Endothelial cell of umbilical vein (primary cell): ENCODE measurements at regions not wholly inside any gene's neighbourhood (a gene's known extent, or its start where the extent isn't known, plus 50 kb on each side); places are given as distances from the start of the nearest gene placed in this dataset.

Experiments
- BruUV-seq: library from RNA; stranded (reverse); fragments of 400-500 nt; replicated peaks from 2 replicates; lab custom pipeline; 2021; lab: Mats Ljungman, UMichigan
- CTCF ChIA-PET: fragments of 300-600, 350-600 bp; sonication (Branson Sonifier 250); formaldehyde crosslinking; loops from one replicate; lab custom pipeline; 2021; ENCODE audit warnings: antibody characterized with exemption, inconsistent platforms; lab: Charles Lee
- POLR2A ChIA-PET: fragments of 300-600, 350-600 bp; sonication (Branson Sonifier 250); formaldehyde crosslinking; loops from one replicate; lab custom pipeline; 2021; ENCODE audit warnings: antibody characterized with exemption, inconsistent platforms; lab: Charles Lee
- DNase-seq: peaks from one replicate; pipeline ENCODE4 v3.0.0-alpha.2; 2011; ENCODE audit warnings: low read depth, low spot score
- FAIRE-seq: peaks from 2 replicates; lab custom pipeline; 2011; peaks lifted over from hg19 to GRCh38; lab: Jason Lieb, UNC
- H2AFZ ChIP-seq: 2 replicates; pipeline ENCODE4 v1.6.0; 2012; ENCODE audit warnings: low read depth, low read length, control low read depth, inconsistent platforms
- H3K27ac ChIP-seq: 2 replicates; pipeline ENCODE4 v1.5.1; 2011; ENCODE audit warnings: low read depth, mild to moderate bottlenecking, control low read depth, low read length, moderate library complexity; ENCODE audit not compliant: insufficient read depth
- H3K27me3 ChIP-seq, 2 experiments: 2 replicates each; pipeline versions ENCODE4 v1.6.0 to v1.6.1; 2011; ENCODE audit warnings: low read length in 2 of 2, mixed read lengths in 1 of 2; ENCODE audit not compliant: control insufficient read depth in 2 of 2, insufficient read depth in 2 of 2
- H3K36me3 ChIP-seq, 2 experiments: 2 replicates in 1 of 2; 3 replicates in 1 of 2; pipeline ENCODE4 v1.5.1; 2011; ENCODE audit warnings: low read length in 2 of 2, mild to moderate bottlenecking in 1 of 2, moderate library complexity in 1 of 2; ENCODE audit not compliant: control insufficient read depth in 2 of 2, insufficient read depth in 2 of 2; ENCODE audit errors: extremely low read depth in 1 of 2
- H3K4me1 ChIP-seq: 3 replicates; pipeline ENCODE4 v1.5.1; 2011; ENCODE audit warnings: mild to moderate bottlenecking, low read length; ENCODE audit not compliant: control insufficient read depth, insufficient read depth; ENCODE audit errors: extremely low read depth
- H3K4me2 ChIP-seq: 2 replicates; pipeline ENCODE4 v1.6.1; 2011; ENCODE audit warnings: low read length, control low read depth, mixed read lengths; ENCODE audit not compliant: insufficient read depth
- H3K4me3 ChIP-seq, 3 experiments: fragments of 200-600 bp in 1 of 3; sonication (generic), shearing (Covaris generic) in 1 of 3; replicated peaks in 1 of 3; 2 replicates each; pipeline ENCODE4 v1.5.1; 2011 to 2016; ENCODE audit warnings: control low read depth in 3 of 3, low read length in 3 of 3, mild to moderate bottlenecking in 2 of 3, inconsistent platforms in 1 of 3, low read depth in 1 of 3, moderate library complexity in 1 of 3; ENCODE audit not compliant: insufficient read depth in 1 of 3
- H3K79me2 ChIP-seq: 2 replicates; pipeline ENCODE4 v1.6.0; 2012; ENCODE audit warnings: low read length, inconsistent platforms; ENCODE audit not compliant: control insufficient read depth, insufficient read depth
- H3K9ac ChIP-seq: replicated peaks from 2 replicates; pipeline ENCODE3; 2011; ENCODE audit warnings: low read length, control low read depth; ENCODE audit not compliant: insufficient read depth; ENCODE audit errors: extremely low read depth
- H3K9me1 ChIP-seq: replicated peaks from 3 replicates; pipeline ENCODE4 v1.6.0; 2011; ENCODE audit warnings: mild to moderate bottlenecking, low read length; ENCODE audit not compliant: control insufficient read depth, insufficient read depth; ENCODE audit errors: extremely low read depth
- H3K9me3 ChIP-seq: replicated peaks from 2 replicates; pipeline ENCODE4 v1.5.1; 2012; ENCODE audit warnings: low read length, inconsistent platforms; ENCODE audit not compliant: control insufficient read depth, insufficient read depth
- H4K20me1 ChIP-seq: replicated peaks from 2 replicates; pipeline ENCODE3; 2011; ENCODE audit warnings: mild to moderate bottlenecking, low read length; ENCODE audit not compliant: control insufficient read depth, insufficient read depth; ENCODE audit errors: extremely low read depth
- EZH2 ChIP-seq: IDR thresholded peaks from 2 replicates; pipeline ENCODE4 v1.6.1; 2012; ENCODE audit warnings: borderline replicate concordance, low read depth, mild to moderate bottlenecking, moderate library complexity, low read length, inconsistent platforms; ENCODE audit not compliant: severe bottlenecking
- FOS ChIP-seq: IDR thresholded peaks from 2 replicates; pipeline ENCODE4 v1.6.1; 2011; ENCODE audit warnings: mild to moderate bottlenecking, low read length, moderate library complexity, borderline replicate concordance; ENCODE audit not compliant: insufficient read depth
- GATA2 ChIP-seq: IDR thresholded peaks from 2 replicates; pipeline ENCODE4 v1.7.0; 2011; ENCODE audit warnings: low read depth, mild to moderate bottlenecking, moderate library complexity, mixed read lengths, low read length; ENCODE audit not compliant: insufficient read length, insufficient read depth
- JUN ChIP-seq: IDR thresholded peaks from 2 replicates; pipeline ENCODE4 v1.6.1; 2011; ENCODE audit warnings: borderline replicate concordance, low read depth; ENCODE audit not compliant: insufficient read length, insufficient read depth
- POLR2A ChIP-seq: IDR thresholded peaks from 2 replicates; pipeline ENCODE4 v1.6.1; 2012; ENCODE audit warnings: low read depth, mild to moderate bottlenecking, control low read depth, low read length
- POLR2AphosphoS5 ChIP-seq: IDR thresholded peaks from 2 replicates; pipeline ENCODE4 v1.6.1; 2012; ENCODE audit warnings: low read depth, mild to moderate bottlenecking, control low read depth, low read length, moderate library complexity; ENCODE audit not compliant: insufficient read depth
- dilution Hi-C: fragments of 300-500 bp; cut with MboI; formaldehyde crosslinking; loops from one replicate; pipeline ENCODE4 v1.15.0; 2019; ENCODE audit warnings: low sequenced_read_pairs; ENCODE audit not compliant: extremely low pct_ligation_motif_present
- intact Hi-C: fragments of 100-400 bp; cut with micrococcal nuclease; formaldehyde crosslinking; loops from one replicate; pipeline ENCODE4 v1.10.0; 2022
- TF ChIP-seq, protein P1 (sequence below), 2 donors: IDR thresholded peaks; 1 replicate in 1 of 2; 2 replicates in 1 of 2; pipeline ENCODE4 v1.5.1; 2011; ENCODE audit warnings: low read length in 2 of 2, mild to moderate bottlenecking in 2 of 2, moderate library complexity in 2 of 2, control low read depth in 1 of 2, inconsistent platforms in 1 of 2, low read depth in 1 of 2; ENCODE audit not compliant: insufficient read depth in 1 of 2; ENCODE audit errors: extremely low read depth in 1 of 2
- TF ChIP-seq, protein P2 (sequence below): IDR thresholded peaks from 2 replicates; pipeline ENCODE4 v1.6.1; 2011; ENCODE audit not compliant: insufficient read depth, insufficient read length

DNA sequence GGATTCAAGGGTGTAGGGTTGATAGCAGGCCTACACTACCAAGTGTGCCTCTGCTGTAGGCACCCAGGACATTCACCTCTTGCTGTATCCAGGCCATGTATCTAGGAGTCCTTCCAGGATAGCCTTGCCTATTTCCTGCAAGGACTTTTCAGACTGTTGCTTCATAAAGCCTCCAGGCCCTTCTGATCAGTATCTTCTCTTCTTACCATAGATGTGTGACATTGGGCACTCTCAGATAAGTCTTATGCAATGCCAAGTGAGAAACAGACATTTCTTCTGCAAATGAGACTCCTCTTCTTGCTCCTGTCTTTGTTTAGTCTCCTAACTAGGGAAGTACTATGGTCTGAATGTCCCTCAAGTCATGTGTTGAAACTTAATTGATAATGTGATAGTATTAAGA, 386.8 kb downstream of the ANKRD50 start:
- Histone ChIP-seq H3K9me1 (no peaks in the 10 kb centered on the region), H2AFZ (no peak overlapping the region), H4K20me1 (no peaks in the 10 kb centered on the region), H3K36me3 (no peaks in the 10 kb centered on the region), H3K9me3 (no peaks in the 10 kb centered on the region), H3K9ac (no peak overlapping the region), H3K27me3 (no peaks in the 10 kb centered on the region), H3K4me2 (no peak overlapping the region), H3K27ac (no peak overlapping the region), H3K4me3 (no peak overlapping the region), H3K4me1 (no peaks in the 10 kb centered on the region), H3K79me2 (no peaks in the 10 kb centered on the region)
- dilution Hi-C loops (no loop called here), intact Hi-C loops (no loop called here)
- TF ChIP-seq, protein P1, sequence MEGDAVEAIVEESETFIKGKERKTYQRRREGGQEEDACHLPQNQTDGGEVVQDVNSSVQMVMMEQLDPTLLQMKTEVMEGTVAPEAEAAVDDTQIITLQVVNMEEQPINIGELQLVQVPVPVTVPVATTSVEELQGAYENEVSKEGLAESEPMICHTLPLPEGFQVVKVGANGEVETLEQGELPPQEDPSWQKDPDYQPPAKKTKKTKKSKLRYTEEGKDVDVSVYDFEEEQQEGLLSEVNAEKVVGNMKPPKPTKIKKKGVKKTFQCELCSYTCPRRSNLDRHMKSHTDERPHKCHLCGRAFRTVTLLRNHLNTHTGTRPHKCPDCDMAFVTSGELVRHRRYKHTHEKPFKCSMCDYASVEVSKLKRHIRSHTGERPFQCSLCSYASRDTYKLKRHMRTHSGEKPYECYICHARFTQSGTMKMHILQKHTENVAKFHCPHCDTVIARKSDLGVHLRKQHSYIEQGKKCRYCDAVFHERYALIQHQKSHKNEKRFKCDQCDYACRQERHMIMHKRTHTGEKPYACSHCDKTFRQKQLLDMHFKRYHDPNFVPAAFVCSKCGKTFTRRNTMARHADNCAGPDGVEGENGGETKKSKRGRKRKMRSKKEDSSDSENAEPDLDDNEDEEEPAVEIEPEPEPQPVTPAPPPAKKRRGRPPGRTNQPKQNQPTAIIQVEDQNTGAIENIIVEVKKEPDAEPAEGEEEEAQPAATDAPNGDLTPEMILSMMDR (IDR thresholded peaks at IDR 0.05; ENCODE audit: extremely low read depth in 1 of 2, insufficient read depth in 1 of 2, low read depth in 1 of 2, low read length in 2 of 2), result no peak
- TF ChIP-seq JUN, result no peak
- no peak for TF ChIP-seq POLR2A
- no peak for TF ChIP-seq GATA2
- TF ChIP-seq, protein P2, sequence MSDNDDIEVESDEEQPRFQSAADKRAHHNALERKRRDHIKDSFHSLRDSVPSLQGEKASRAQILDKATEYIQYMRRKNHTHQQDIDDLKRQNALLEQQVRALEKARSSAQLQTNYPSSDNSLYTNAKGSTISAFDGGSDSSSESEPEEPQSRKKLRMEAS, result no peak
- TF ChIP-seq EZH2, result no peak
- no peak for TF ChIP-seq POLR2AphosphoS5
- TF ChIP-seq FOS, result no peak
- CTCF ChIA-PET, result no interaction called here
- DNase-seq (no peak), FAIRE-seq (no peak)
- POLR2A ChIA-PET, result no interaction called here
- no TSS peak for BruUV-seq
